H9 (cell line): ENCODE measurements at regions not wholly inside any gene's neighbourhood (a gene's known extent, or its start where the extent isn't known, plus 50 kb on each side); places are given as distances from the start of the nearest gene placed in this dataset.

Experiments
- DNase-seq: peaks from one replicate; pipeline ENCODE4 v3.0.0-alpha.2; 2017
- H2AFZ ChIP-seq: one replicate; pipeline ENCODE4 v1.6.1; 2013; ENCODE audit warnings: mild to moderate bottlenecking, low read length, control low read depth, moderate library complexity
- H2AK5ac ChIP-seq: 2 replicates; pipeline ENCODE4 v1.6.1; 2013; ENCODE audit warnings: low read length, control low read depth, mixed read lengths; ENCODE audit not compliant: insufficient read length
- H2BK120ac ChIP-seq: one replicate; pipeline ENCODE4 v1.6.1; 2013; ENCODE audit warnings: low read depth, mild to moderate bottlenecking, low read length, control low read depth, inconsistent platforms; ENCODE audit not compliant: poor library complexity, severe bottlenecking
- H2BK12ac ChIP-seq: 2 replicates; pipeline ENCODE4 v1.6.1; 2013; ENCODE audit warnings: low read length, control low read depth, mixed read lengths, low read depth; ENCODE audit not compliant: insufficient read length
- H2BK15ac ChIP-seq: 2 replicates; pipeline ENCODE4 v1.6.1; 2013; ENCODE audit warnings: low read depth, low read length, control low read depth
- H2BK20ac ChIP-seq: one replicate; pipeline ENCODE4 v1.6.1; 2013; ENCODE audit warnings: low read depth, mild to moderate bottlenecking, low read length, control low read depth, inconsistent platforms; ENCODE audit not compliant: poor library complexity, severe bottlenecking
- H2BK5ac ChIP-seq: 2 replicates; pipeline ENCODE4 v1.6.1; 2013; ENCODE audit warnings: low read length, control low read depth, mixed read lengths; ENCODE audit not compliant: insufficient read length
- H3K14ac ChIP-seq: 2 replicates; pipeline ENCODE4 v1.6.1; 2013; ENCODE audit warnings: low read length, control low read depth; ENCODE audit not compliant: insufficient read depth
- H3K18ac ChIP-seq: 2 replicates; pipeline ENCODE4 v1.6.1; 2013; ENCODE audit warnings: low read depth, mild to moderate bottlenecking, mixed read lengths, low read length, control low read depth; ENCODE audit not compliant: insufficient read length
- H3K23ac ChIP-seq: 2 replicates; pipeline ENCODE4 v1.6.1; 2013; ENCODE audit warnings: low read length, control low read depth, mixed read lengths, low read depth; ENCODE audit not compliant: insufficient read length
- H3K23me2 ChIP-seq: 2 replicates; pipeline ENCODE4 v1.6.1; 2013; ENCODE audit warnings: low read depth, mild to moderate bottlenecking, mixed read lengths, low read length, control low read depth; ENCODE audit not compliant: insufficient read length, poor library complexity, severe bottlenecking
- H3K27ac ChIP-seq: 2 replicates; pipeline ENCODE4 v1.5.1; 2013; ENCODE audit warnings: low read length, control low read depth, mixed read lengths, low read depth; ENCODE audit not compliant: insufficient read length
- H3K27me3 ChIP-seq: 2 replicates; pipeline ENCODE4 v1.6.1; 2013; ENCODE audit warnings: low read length, control low read depth, inconsistent platforms; ENCODE audit not compliant: insufficient read depth
- H3K4ac ChIP-seq: 2 replicates; pipeline ENCODE4 v1.6.1; 2013; ENCODE audit warnings: low read depth, mild to moderate bottlenecking, control low read depth, inconsistent platforms, low read length, moderate library complexity
- H3K4me1 ChIP-seq: 2 replicates; pipeline ENCODE4 v1.6.1; 2013; ENCODE audit warnings: low read length, control low read depth, inconsistent platforms; ENCODE audit not compliant: insufficient read depth
- H3K4me2 ChIP-seq: 2 replicates; pipeline ENCODE4 v1.6.1; 2013; ENCODE audit warnings: low read length, control low read depth, mixed read lengths; ENCODE audit not compliant: insufficient read length, insufficient read depth
- H3K56ac ChIP-seq: 2 replicates; pipeline ENCODE4 v1.6.1; 2013; ENCODE audit warnings: low read depth, mild to moderate bottlenecking, mixed read lengths, low read length, control low read depth; ENCODE audit not compliant: insufficient read length
- H3K79me1 ChIP-seq: 2 replicates; pipeline ENCODE4 v1.6.1; 2013; ENCODE audit warnings: low read depth, mild to moderate bottlenecking, moderate library complexity, low read length, control low read depth, inconsistent platforms; ENCODE audit not compliant: insufficient read depth, poor library complexity, severe bottlenecking
- H3K79me2 ChIP-seq: 2 replicates; pipeline ENCODE4 v1.6.1; 2013; ENCODE audit warnings: low read length, control low read depth, inconsistent platforms; ENCODE audit not compliant: insufficient read depth
- H3K9ac ChIP-seq: 2 replicates; pipeline ENCODE4 v1.6.1; 2013; ENCODE audit warnings: low read length, control low read depth, mixed read lengths; ENCODE audit not compliant: insufficient read length; ENCODE audit errors: extremely low read depth
- H3K9me3 ChIP-seq: one replicate; pipeline ENCODE4 v1.6.1; 2013; ENCODE audit warnings: low read depth, low read length, inconsistent platforms; ENCODE audit not compliant: control insufficient read depth
- H3T11ph ChIP-seq: one replicate; pipeline ENCODE4 v1.6.1; 2013; ENCODE audit warnings: mild to moderate bottlenecking, low read length, control low read depth, inconsistent platforms
- H4K20me1 ChIP-seq: one replicate; pipeline ENCODE4 v1.6.1; 2013; ENCODE audit not compliant: control insufficient read depth, insufficient read length, insufficient read depth
- H4K5ac ChIP-seq: 2 replicates; pipeline ENCODE4 v1.6.1; 2013; ENCODE audit warnings: low read depth, mild to moderate bottlenecking, mixed read lengths, low read length, control low read depth; ENCODE audit not compliant: insufficient read length
- H4K8ac ChIP-seq: replicated peaks from 2 replicates; pipeline ENCODE4 v1.6.1; 2013; ENCODE audit warnings: low read length, control low read depth, mixed read lengths, low read depth; ENCODE audit not compliant: insufficient read length
- H4K91ac ChIP-seq: 2 replicates; pipeline ENCODE4 v1.6.1; 2013; ENCODE audit warnings: low read depth, mild to moderate bottlenecking, moderate library complexity, mixed read lengths, low read length, control low read depth; ENCODE audit not compliant: insufficient read length
- H3K27ac Mint-ChIP-seq, 3 experiments: 2 replicates in 2 of 3; 3 replicates in 1 of 3; pipeline ENCODE4 v1.8.0; 2020 to 2021; ENCODE audit warnings: mixed read lengths in 3 of 3, mild to moderate bottlenecking in 1 of 3, moderate library complexity in 1 of 3
- H3K27me3 Mint-ChIP-seq: 2 replicates; pipeline ENCODE4 v1.8.0; 2021; ENCODE audit warnings: low read depth, mild to moderate bottlenecking, moderate library complexity, mixed read lengths
- H3K36me3 Mint-ChIP-seq, 3 experiments: 2 replicates in 2 of 3; 3 replicates in 1 of 3; pipeline ENCODE4 v1.8.0; 2020 to 2021; ENCODE audit warnings: low read depth in 3 of 3, mixed read lengths in 3 of 3; ENCODE audit not compliant: insufficient read depth in 1 of 3
- H3K4me1 Mint-ChIP-seq, 2 experiments: 2 replicates each; pipeline ENCODE4 v1.8.0; 2020; ENCODE audit warnings: mixed read lengths in 2 of 2
- H3K4me3 Mint-ChIP-seq, 2 experiments: 2 replicates in 1 of 2; 3 replicates in 1 of 2; pipeline ENCODE4 v1.8.0; 2020 to 2021; ENCODE audit warnings: mild to moderate bottlenecking in 2 of 2, mixed read lengths in 2 of 2, moderate library complexity in 1 of 2
- H3K9me3 Mint-ChIP-seq, 2 experiments: 2 replicates in 1 of 2; 3 replicates in 1 of 2; pipeline ENCODE4 v1.8.0; 2020; ENCODE audit warnings: mild to moderate bottlenecking in 2 of 2, mixed read lengths in 2 of 2, moderate library complexity in 1 of 2
- CTCF ChIP-seq: fragments of 200-600 bp; sonication (generic); conservative IDR thresholded peaks from 3 replicates; pipeline ENCODE4 v1.8.0; 2021; ENCODE audit warnings: antibody characterized with exemption, mild to moderate bottlenecking
- WGBS: extraction: QIAGEN DNeasy Blood & Tissue Kit; methylation state at CpG from one replicate; pipeline ENCODE4 v1.1.7; 2013; ENCODE audit warnings: missing lambda C conversion rate, low lambda C conversion rate, mixed read lengths; ENCODE audit not compliant: insufficient read length; ENCODE audit errors: extremely low coverage; 5-methylcytosine and 5-hydroxymethylcytosine counted together

- WGBS = no CpG with 5 or more reads among the region's 7 CpGs
- Histone ChIP-seq H3K23ac (no peak overlapping the region), H4K20me1 (no peaks in the 10 kb centered on the region), H4K5ac (no peak overlapping the region), H4K91ac (no peak overlapping the region), H2BK12ac (no peak overlapping the region), H3T11ph (no peak overlapping the region), H3K14ac (no peak overlapping the region), H3K27me3 (no peaks in the 10 kb centered on the region), H3K4me1 (no peaks in the 10 kb centered on the region), H3K4me2 (no peak overlapping the region), H3K23me2 (no peaks in the 10 kb centered on the region), H3K27ac (no peak overlapping the region), H4K8ac (no peak overlapping the region), H2BK5ac (no peak overlapping the region), H2BK15ac (no peak overlapping the region), H2AFZ (no peak overlapping the region), H3K4ac (no peak overlapping the region), H3K9me3 (no peaks in the 10 kb centered on the region), H2BK20ac (no peak overlapping the region), H3K79me1 (no peaks in the 10 kb centered on the region), H3K9ac (no peak overlapping the region), H2AK5ac (no peak overlapping the region), H3K79me2 (no peaks in the 10 kb centered on the region), H2BK120ac (no peak overlapping the region), H3K18ac (no peak overlapping the region), H3K56ac (no peak overlapping the region)
- Mint-ChIP-seq H3K27me3 (peaks cover 4% of the 10 kb centered on the region; the same call in 1 of the 2 replicates), H3K27ac (no peak overlapping the region), H3K4me1 (peaks cover 8 to 10% of the 10 kb centered on the region in 2 experiments), H3K4me3 (no peak overlapping the region), H3K36me3 (no peaks in the 10 kb centered on the region), H3K9me3 (no peaks in the 10 kb centered on the region)
- no peak for DNase-seq
- TF ChIP-seq CTCF = no peak
These were observed 68.0 kb upstream of the TRPM1 start for GRCh38 chr15:31169558-31169957.
